Lung (tissue), 11 donors: ENCODE measurements at regions not wholly inside any gene's neighbourhood (a gene's known extent, or its start where the extent isn't known, plus 50 kb on each side); places are given as distances from the start of the nearest gene placed in this dataset.

ENCODE experiments used
- ATAC-seq: fragments of 200-7000 bp; cut with Tn5 transposase; one replicate; pipeline ENCODE4 v1.9.1; 2020; ENCODE audit warnings: moderate number of reproducible peaks; ENCODE audit not compliant: insufficient read depth, low FRiP score
- DNase-seq, 3 donors: peaks; one replicate each; pipeline ENCODE4 v3.0.0-alpha.2; 2013 to 2017
- H3K27ac ChIP-seq, 2 donors: one replicate each; pipeline ENCODE4 v1.5.1; 2013; ENCODE audit warnings: mild to moderate bottlenecking in 2 of 2, moderate library complexity in 2 of 2, control low read depth in 1 of 2, inconsistent platforms in 1 of 2, low read depth in 1 of 2, low read length in 1 of 2
- H3K27me3 ChIP-seq, 3 donors: one replicate each; pipeline ENCODE4 v1.5.1; 2013; ENCODE audit warnings: low read length in 2 of 3; ENCODE audit not compliant: control insufficient read depth in 3 of 3, insufficient read depth in 3 of 3
- H3K36me3 ChIP-seq, 4 donors: one replicate each; pipeline ENCODE4 v1.5.1; 2013; ENCODE audit warnings: low read length in 4 of 4, mild to moderate bottlenecking in 1 of 4, moderate library complexity in 1 of 4; ENCODE audit not compliant: control insufficient read depth in 4 of 4, insufficient read depth in 4 of 4
- H3K4me1 ChIP-seq, 5 donors: one replicate each; pipeline ENCODE4 v1.5.1; 2013; ENCODE audit warnings: low read length in 5 of 5, mild to moderate bottlenecking in 2 of 5, moderate library complexity in 1 of 5; ENCODE audit not compliant: control insufficient read depth in 5 of 5, insufficient read depth in 5 of 5
- H3K4me3 ChIP-seq: one replicate; pipeline ENCODE4 v1.5.1; 2013; ENCODE audit warnings: mild to moderate bottlenecking, control low read depth, moderate library complexity
- H3K9ac ChIP-seq, 2 donors: one replicate each; pipeline ENCODE4 v1.5.1; 2013; ENCODE audit warnings: low read length in 2 of 2, control low read depth in 1 of 2; ENCODE audit not compliant: insufficient read depth in 1 of 2
- H3K9me3 ChIP-seq, 4 donors: one replicate each; pipeline ENCODE4 v1.5.1; 2013; ENCODE audit warnings: low read length in 3 of 4, mild to moderate bottlenecking in 1 of 4, moderate library complexity in 1 of 4; ENCODE audit not compliant: control insufficient read depth in 4 of 4, insufficient read depth in 3 of 4
- CTCF ChIP-seq: IDR thresholded peaks from 2 replicates; pipeline ENCODE4 v1.5.1; 2012; ENCODE audit warnings: mild to moderate bottlenecking; ENCODE audit errors: control extremely low read depth, extremely low read depth
- WGBS, 2 donors: extraction: QIAGEN DNeasy Blood & Tissue Kit; methylation state at CpG; one replicate each; pipeline ENCODE4 v1.1.7; 2013; 5-methylcytosine and 5-hydroxymethylcytosine counted together
- donor health status: control.
- donor health status: control.
- donor health status: Bipolar disorder and iron deficiency.
- donor health status: healthy.
- donor health status: DM: yes; HTN: yes; CAD: no.

GRCh38 chr3:28680050-28680449, 331.4 kb upstream of the AZI2 start:
- TF ChIP-seq CTCF = no peak
- Histone ChIP-seq H3K4me1 (peaks cover 0 to 15% (median 2%) of the 10 kb centered on the region in 5 donors), H3K9me3 (no peaks in the 10 kb centered on the region), H3K9ac (no peak overlapping the region), H3K27me3 (no peaks in the 10 kb centered on the region), H3K36me3 (no peaks in the 10 kb centered on the region), H3K4me3 (no peak overlapping the region), H3K27ac (no peak overlapping the region)
- DNase-seq = no peak
- WGBS, 2 donors = 65 to 86% methylated on average over 3 of the region's 3 CpGs
- ATAC-seq = no peak

GRCh38 chr3:28682121-28682520, 333.5 kb upstream of the AZI2 start:
- ATAC-seq = no peak
- no peaks in the 10 kb centered on the region for H3K27me3 ChIP-seq
- H3K4me3 ChIP-seq = no peak overlapping the region
- WGBS, 2 donors = 73 to 77% methylated on average over 1 of the region's 1 CpG
- DNase-seq = peak in 1 of 3 donors; percentile 35
- no peaks in the 10 kb centered on the region for H3K36me3 ChIP-seq
- peaks cover 0 to 14% (median 2%) of the 10 kb centered on the region in 5 donors for H3K4me1 ChIP-seq
- TF ChIP-seq CTCF = no peak
- no peaks in the 10 kb centered on the region for H3K9me3 ChIP-seq
- no peak overlapping the region for H3K9ac ChIP-seq
- H3K27ac ChIP-seq = no peak overlapping the region

- H3K27ac ChIP-seq = no peak overlapping the region
- H3K4me1 ChIP-seq = no peaks in the 10 kb centered on the region
- H3K4me3 ChIP-seq = no peak overlapping the region
- H3K9ac ChIP-seq = no peak overlapping the region
- H3K9me3 ChIP-seq = no peaks in the 10 kb centered on the region
- WGBS, 2 donors = 84 to 93% methylated on average over 2 of the region's 2 CpGs
- no peaks in the 10 kb centered on the region for H3K36me3 ChIP-seq
- no peak for TF ChIP-seq CTCF
- no peak for ATAC-seq
- no peaks in the 10 kb centered on the region for H3K27me3 ChIP-seq
- peak in 1 of 3 donors; percentile 35 for DNase-seq
Measured at GRCh38 chr3:28690176-28690575, 341.6 kb upstream of the AZI2 start.

- ATAC-seq = no peak
- WGBS, 2 donors = 79 to 87% methylated on average over 2 of the region's 2 CpGs
- H3K36me3 ChIP-seq = no peaks in the 10 kb centered on the region
Measured at GRCh38 chr3:28698706-28699105, 350.1 kb upstream of the AZI2 start.

More at GRCh38 chr3:28698706-28699105, 350.1 kb upstream of the AZI2 start:
- Histone ChIP-seq H3K4me1 (peaks cover 0 to 4% (median 0%) of the 10 kb centered on the region in 5 donors), H3K9me3 (no peaks in the 10 kb centered on the region), H3K27me3 (no peaks in the 10 kb centered on the region), H3K27ac (no peak overlapping the region), H3K9ac (no peak overlapping the region), H3K4me3 (no peak overlapping the region)
- no peak for DNase-seq
- TF ChIP-seq CTCF = no peak
